Hematopoietic multipotent progenitor cell treated with erythropoietin and hydrocortisone succinate and interleukin-3 and kit ligand, for 4 days (in vitro differentiated cells): ENCODE measurements at regions not wholly inside any gene's neighbourhood (a gene's known extent, or its start where the extent isn't known, plus 50 kb on each side); places are given as distances from the start of the nearest gene placed in this dataset.
A peak's percentile ranks its signal among the peaks of the same experiment; 100 is the strongest.

ENCODE experiments used
- DNase-seq: peaks from one replicate; pipeline ENCODE4 v3.0.0-alpha.2; 2015

DNA sequence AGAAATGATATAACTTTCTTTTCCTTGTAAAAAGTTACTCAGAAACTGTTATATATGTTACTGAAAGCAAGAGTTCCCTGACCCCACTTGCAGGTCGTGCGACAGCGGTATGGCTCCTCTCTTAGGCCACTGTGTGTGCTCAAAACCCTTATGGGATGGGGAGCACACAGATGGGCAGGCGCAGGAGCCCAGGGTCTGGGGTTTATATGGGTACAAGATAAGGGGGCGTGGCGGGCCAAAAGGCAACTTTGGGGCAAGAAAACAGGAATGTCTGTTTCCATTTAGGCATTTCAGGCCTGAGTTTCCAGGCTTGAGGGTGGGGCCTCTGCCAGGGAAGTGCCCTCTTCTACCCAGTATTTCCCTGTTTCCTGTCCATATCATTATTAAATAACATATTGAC, 736.5 kb downstream of the VGLL3 start:
- no peak for DNase-seq

DNA sequence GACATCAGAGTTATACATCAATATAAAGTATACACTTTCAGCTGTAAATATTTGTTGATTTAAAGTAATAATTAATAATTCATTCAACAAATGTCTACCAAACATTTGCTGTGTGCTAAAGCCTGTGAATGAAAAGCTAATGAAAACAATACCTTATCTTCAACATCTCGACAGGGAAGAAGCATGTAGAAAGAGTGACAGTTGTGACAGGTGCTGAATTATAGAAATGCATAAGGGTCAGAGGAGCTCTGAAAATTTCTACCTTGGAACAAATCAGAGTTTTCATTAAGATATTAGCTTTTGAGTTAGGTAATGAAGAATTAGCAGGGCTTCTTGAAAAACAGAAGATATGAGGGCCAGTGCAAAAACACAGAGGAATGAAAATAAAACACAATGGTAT, 739.2 kb downstream of the VGLL3 start:
- no peak for DNase-seq

DNA sequence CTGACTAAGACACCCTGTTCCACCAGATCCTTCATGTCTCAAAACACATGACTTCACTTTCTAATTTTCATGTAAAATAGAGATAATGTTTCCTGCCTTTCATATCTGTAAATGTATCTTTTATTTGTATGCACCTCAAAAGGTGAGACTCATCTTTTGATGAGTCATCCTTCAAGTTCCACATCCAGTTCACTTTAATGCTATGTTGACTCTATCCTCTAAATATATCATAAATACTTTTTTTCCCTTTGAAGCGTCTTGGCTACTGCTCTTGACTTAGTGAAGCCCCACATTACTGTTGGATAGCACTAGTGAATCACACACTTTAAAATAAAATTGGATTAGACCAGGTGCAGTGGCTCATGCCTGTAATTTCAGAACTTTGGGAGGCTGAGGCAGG, 741.1 kb downstream of the VGLL3 start:
- no peak for DNase-seq

DNA sequence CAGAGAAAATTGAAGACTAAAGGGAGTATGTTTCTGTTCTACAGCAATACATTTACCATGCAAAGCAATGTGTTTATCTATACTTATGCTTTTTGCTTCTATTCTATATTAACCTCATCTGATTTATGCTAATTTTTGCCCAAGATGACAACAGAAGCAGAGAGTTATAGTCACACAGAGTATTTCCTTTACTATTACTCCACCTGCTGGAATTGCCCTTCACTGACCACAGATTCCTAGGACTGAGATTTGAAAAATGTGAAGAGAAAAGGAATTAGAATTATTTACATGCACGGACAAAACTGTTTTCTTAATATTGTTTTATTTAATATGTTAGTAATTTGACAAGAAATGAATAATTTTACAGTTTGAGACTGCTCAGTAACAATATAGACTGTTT, 745.6 kb downstream of the VGLL3 start:
- peak; percentile 4 for DNase-seq

DNA sequence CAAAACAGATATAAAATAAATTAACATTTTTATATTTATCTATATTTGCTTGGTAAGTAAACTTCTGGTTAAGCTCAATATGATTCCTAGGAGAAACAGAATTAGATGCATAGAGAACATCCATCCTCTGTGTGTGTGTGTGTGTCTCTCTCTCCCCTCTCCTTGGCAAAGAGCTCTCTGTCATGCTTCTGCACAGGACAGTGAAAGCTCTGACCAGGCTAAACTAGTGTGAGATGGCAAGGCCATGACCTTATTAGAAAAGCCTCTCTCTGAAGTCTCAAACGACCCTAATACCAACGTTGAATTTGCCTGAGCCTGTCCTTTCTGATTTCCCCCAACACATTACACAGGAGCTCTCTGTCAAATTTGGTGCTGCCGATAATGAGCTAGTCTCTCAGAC, 746.0 kb downstream of the VGLL3 start:
- DNase-seq = no peak

DNA sequence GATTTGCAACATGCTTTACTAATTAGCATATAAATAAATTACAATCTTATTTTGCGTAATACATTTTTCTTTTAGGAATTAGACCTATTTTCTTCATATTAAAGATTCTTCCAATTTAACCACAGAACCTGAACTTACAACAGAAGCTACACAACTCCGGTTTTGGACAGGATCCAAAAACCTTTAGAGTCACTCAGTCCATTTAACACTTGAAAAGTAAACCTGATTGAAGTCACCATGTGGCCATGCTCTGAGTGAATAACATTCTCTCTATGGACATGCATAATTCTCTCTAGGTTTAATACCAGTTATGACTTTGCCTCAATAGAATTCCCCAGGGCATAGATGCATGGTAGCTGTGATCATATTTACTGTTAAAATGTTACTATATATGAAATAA, 751.0 kb downstream of the VGLL3 start:
- DNase-seq = no peak

DNA sequence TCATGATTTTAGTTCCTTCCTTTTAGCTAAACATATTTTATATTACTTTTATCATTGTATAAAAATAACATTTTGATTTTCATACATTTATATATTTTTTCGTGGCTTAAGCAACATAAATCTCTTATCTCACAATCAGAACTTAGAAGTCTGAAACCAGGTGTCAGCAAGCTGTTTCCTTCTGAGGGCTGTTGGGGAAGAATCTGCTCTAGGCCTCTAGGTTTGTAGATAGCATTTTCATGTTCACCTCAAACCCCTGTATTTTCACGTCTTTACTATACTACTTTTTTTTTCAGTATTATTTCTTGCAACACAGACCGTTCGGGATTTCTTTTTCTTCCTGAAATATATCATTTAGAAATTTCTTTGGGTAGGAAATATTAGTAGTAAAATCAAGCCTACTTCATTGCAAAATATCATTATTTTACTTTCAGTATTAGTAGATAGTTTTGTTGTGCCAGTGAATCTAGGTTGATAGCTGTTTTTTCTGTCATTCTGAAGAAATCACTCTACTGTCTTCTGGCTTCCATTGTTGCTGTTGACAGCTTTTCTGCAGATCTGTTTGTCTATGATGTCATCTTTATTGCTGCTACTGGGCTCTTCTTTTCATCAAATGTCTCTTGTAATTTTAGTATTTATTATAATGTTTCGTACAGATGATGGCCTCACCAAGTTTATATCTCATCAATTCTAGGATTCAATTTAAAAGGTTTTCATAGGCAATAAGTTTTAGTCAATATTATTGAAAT, 756.3 kb downstream of the VGLL3 start:
- DNase-seq = no peak

DNA sequence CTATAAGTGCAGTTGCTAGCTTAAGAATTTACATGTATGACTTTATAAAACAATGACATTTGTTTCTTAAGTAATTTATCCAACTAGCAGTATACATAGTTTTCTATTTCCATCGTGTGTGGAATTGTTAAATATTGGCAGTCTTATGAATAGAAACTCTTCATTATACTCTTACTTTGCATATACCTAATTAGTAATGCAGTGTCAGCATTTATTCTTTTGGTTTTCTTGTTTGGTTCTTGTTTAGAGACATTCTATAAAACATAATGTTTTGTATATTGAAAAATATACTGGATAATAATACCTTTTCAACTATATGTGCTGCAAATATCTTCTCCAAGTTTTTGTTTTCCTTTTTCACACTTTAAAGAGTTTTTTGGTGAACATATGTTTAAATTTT, 760.2 kb downstream of the VGLL3 start:
- no peak for DNase-seq

DNA sequence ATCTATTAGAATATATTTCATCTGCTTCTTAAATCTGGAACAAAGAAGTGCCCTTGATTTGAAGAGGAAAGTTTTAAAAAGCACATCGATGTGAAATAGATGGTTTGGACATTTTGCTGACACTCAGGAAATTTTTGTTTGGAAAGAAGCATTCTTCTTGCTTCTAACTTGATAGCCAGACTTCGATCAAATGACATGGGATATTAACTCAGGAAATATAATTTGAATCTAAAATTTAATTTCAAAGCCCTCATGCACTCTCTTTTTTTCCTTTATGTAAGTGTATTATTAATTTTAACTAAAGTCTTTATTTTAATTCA, 761.2 kb downstream of the VGLL3 start:
- no peak for DNase-seq

DNA sequence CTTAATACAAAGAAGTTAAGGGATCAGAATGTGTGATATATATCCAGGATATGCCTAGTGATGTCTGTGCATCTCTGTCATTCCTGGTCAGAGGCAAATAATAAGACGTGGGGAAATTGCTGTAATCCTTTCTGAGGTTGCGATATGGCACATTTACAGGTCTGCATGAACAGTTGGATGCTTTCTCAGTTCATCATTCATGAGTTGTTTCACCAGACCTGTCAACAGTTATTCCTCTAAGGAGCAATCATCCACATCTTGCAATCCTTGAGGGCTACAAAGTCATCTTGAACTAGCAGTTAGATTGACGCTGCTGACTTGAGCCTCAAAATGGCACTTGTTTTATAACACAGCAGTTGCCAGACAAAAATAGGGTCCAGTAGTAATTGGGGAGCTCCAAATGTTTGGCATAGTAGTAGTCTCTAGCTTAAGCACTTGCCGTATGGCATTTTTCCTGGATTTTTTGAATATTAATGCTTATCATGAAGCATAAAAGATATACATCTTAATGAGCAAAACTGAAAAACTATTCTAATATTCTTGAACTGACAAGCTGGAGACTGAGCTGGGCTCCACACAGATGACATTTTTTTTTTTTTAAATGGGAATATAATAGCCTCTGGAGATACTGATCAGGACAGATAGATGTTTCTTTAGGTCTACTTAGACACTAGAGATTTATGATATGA, 761.7 kb downstream of the VGLL3 start:
- no peak for DNase-seq

DNA sequence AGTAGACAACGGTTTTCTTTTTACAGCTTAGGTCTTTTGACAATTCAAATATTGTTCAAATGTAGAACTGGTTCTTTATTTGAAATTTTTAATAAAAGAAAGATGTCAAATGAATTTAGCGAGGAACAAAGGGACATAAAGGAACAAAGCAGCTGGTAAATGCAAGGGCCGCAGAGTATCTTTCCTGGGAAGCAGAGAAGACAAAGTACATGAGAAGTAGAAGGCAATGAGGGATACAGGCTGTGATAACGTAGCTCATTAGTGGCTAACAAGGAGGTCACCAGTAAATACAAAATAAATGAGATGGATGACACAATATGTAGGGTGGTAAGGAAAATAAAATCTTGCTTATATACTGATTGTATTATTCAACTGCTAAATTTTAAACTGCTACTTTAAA, 762.8 kb downstream of the VGLL3 start:
- DNase-seq = no peak

DNA sequence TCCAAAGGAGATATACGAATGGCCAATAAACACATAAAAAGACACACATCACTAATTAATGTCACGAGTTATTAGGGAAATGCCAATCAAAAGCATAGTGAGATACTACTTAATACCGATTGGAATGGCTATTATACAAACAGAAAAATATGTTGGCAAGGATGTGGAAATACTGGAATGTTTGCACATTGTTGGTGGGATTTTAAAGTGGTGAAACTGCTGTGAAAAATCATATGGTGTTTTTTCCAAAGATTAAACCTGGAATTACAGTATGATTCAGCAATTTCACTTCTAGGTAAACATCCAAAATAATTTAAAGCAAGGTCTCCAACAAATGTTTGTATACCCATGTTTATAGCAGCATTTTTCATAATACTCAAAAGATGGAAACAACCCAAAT, 765.5 kb downstream of the VGLL3 start:
- no peak for DNase-seq

DNA sequence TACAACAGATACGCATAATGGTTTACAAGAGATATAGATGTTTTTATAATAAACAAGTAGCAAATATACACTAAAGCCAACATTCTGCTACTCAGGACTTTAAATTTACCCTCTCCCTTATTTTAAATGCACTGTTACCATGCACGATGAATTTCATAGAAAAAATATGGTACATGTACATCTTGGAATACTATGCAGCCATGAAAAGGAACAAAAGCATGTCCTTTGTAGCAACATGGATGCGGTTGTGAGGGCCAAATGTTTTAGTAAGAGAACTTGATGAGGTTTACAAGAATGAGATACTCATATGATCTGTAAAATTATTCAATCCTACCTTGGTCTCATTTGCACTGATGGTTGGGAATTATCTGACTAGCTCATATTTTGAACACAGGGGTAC, 769.3 kb downstream of the VGLL3 start:
- DNase-seq = no peak

DNA sequence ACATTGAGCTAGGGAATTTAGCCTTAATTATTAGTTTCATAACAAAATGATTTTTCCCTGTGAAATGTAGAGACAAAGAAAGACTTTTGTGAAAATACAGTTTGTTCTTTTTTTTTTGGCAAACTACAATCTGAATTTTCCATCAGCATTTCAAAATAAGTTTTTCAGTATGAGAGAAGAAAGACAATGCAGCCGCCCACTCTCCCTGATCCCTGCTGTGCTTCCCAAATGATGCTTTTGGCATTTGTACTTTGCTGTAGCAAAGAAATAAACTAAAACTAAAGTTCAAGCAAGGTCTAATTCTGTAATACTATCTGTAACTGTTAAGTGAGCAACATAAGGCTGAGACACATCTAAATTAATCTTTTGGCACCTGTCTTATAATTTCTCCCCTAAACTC, 782.2 kb downstream of the VGLL3 start:
- DNase-seq = no peak

DNA sequence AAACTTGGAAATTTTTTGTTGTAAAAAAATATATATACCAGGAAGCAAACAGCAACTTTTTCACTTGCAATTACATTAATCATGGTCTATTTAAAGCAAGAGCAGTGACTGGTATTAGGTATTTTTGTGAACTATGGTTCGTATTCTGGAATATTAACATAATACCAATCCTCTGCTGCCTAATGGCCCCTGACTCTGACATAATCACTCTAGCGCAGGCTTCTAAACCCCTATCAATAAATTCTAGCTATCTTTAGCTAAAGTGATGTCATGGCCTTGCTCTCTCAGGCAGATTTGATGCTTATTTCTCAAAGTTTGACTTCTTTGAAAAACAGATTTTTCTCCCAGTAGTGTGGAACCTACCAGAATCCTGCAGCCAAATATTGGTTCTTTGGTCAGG, 808.3 kb downstream of the VGLL3 start:
- DNase-seq = no peak

DNA sequence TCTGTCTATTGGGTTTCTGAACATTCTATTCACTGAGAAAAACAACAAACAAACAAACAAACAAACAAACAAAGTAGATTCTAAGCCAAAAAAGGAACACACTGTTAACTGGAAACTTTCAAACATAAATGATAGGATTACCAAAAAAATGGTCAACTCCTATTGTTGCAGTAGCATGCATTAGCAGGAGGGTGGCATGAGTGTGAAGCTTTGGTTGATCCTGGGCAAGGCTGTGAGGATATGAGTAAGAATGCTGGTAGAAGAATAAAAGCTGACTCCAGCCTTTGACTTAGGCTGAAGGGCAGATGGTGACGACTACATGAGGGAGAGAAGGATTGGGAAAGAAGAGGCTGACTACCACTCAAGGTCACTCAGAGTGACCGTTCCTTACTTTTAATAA, 810.3 kb downstream of the VGLL3 start:
- DNase-seq = peak; percentile 11

DNA sequence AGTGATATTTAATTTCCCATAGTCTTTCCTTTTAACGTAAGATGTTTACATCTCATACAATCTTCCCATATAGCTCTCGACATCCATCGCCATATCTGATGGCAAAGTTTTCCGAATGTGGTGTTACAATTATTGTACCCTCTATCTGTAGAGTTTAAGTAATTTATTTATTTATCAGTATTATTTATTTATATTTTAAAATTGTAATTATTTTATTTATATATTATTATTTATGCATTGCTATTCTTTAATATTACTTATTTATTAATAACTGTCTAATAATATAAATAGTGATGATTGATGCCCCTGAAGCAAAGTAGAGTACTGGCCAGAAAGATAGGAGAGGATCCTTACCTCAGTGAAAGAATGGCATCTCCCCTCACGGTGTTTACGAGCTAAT, 812.9 kb downstream of the VGLL3 start:
- no peak for DNase-seq

DNA sequence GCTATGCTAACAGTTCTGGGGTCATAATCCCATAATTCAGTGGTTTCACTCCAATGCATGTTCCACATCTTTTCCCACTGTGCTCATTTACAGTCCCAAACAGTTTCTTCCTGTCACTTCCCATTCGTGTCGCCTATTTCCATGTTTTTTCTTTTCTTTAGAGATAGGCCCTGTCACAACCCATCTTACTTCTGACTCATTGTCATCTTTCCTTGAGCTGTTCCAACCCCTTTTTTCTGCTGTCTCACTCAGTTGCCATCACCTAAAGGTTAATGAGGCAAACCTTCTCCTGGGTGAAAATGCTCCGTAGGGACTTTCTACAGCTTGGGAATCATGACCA, 814.5 kb downstream of the VGLL3 start:
- DNase-seq = no peak

DNA sequence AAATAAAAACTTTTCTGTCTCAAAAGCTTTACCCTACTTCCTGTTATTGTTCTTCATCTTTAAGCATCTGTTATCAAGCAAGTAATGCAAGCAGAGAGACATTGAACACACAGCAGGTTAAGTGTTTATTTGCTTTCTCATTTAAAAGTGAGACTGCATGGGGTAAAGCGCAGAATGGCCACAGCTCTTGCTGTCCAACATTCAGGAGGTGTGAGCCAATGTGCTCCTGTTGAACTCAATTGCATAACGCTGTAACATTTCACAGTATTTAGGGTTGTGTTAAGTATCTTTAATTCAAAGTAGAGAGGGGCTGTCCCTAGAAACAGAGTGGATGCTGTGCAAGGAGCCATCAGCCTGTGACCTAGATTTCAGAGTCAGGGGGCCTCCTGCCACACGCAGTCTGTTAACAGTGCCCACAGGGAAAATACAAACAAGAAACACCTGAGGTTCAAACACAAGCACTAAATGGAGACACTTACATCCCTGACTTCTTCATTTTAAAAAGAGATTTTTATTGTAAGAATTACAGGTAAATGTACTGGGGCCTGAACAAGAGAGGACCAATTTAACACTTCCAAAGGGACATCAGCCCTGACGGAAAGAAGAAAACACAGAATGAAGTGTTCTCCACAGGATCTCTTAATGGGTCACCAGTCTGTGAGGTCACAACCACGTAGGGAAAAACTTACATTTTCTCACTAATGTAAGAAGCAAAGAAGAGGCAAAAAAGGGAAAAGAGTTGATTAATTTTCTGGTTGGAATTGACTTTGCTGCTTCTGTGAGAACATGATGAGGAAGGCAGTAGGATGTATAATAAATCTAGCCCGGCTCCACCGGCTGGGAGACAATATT, 815.1 kb downstream of the VGLL3 start:
- DNase-seq = no peak

DNA sequence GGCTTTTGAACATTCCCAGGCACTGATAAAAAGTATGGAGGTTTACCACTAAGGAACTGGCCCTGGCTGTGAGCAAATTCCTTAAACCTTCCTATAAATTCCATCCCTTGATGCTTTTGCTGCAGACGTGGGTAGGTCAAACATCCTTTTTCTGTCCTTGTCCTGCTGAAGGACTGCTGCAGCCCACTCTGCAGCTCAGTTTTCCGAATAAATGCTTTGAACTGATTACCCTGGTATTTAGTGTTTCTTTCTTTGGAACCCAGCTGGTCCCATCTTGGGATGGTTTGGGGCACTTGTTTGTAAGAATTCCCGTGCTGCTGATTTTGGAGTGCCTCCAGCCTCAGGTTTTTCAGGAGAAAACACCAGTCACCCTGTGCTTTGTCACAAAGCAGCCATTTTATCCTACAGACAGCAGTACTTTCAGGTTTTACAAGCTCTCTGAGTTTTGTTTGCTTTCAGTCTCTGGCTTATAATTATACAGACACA, 815.9 kb downstream of the VGLL3 start:
- no peak for DNase-seq

DNA sequence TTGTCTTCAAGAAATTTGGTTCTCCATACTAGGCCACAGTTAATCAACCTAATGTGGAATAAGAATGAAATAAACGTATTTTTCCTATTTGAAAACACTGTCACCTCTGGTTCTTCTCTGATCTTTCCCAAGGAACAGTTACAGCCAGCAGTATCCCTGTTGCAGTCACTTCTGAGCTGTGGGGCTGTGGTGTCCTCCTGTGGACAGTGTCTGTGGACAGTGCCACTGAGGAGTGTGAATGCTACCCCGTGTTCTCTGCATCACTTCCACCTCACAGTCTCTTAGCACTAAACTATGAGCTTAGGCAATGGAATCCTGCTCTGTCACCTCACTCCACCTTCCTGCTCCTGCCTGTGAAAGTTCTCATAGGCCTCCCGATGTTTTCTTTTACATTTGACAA, 817.5 kb downstream of the VGLL3 start:
- no peak for DNase-seq

DNA sequence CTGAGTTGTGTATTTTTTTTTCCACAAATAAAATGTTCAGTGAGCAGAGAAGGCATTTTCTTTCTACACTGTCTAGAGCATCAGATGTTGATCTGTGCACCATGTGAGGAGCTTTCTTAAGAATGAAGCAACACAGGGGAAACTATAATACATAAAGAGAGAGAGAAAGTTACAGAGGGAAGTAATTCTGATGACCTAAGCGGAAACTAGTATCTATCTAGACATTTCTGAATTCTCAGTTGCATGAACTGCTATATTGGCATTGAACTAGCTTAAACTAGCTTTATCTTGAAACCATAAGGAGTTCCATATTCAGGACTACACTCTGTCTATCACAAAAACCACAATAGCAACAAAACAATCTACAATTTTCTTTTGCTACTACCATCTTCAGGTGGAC, 822.4 kb downstream of the VGLL3 start:
- peak; percentile 1 for DNase-seq

DNA sequence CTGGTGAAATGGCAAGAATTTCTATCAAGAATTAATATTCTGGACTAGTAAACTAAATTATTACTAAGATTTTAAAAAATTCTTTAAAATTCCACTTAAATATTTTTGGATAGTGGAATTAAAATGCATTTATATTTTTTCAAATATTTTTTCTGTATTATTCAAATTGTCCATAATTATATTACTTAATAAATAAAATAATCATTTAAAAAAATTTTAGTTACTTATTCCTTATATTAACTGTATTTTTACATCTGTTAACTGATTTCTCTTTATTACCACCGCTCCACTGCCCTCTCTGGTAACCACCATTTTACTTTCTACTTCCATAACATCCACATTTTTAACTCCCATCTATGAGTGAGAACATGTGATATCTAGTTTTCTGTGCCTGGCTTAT, 828.4 kb downstream of the VGLL3 start:
- no peak for DNase-seq

DNA sequence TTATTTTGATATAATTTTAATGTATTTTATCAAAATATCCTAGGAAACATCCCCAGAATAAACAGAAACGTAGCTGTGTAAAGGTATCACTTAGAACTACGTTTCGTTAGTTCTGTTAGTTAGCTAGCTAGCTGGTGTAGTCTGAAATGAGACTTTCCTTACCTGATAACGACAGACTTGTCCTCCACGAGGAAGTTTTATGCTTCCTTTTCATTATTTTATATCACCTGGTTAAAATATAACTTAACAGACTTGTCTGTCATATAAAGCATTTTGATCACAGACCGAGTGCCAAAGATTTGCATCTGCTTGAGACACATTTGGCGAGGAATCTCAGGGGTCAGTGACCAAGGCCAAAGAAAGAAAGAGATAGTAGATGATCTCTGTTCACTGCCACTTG, 829.5 kb downstream of the VGLL3 start:
- no peak for DNase-seq
